ENCODE measurements at regions not wholly inside any gene's neighbourhood (a gene's known extent, or its start where the extent isn't known, plus 50 kb on each side); places are given as distances from the start of the nearest gene placed in this dataset.

DNA sequence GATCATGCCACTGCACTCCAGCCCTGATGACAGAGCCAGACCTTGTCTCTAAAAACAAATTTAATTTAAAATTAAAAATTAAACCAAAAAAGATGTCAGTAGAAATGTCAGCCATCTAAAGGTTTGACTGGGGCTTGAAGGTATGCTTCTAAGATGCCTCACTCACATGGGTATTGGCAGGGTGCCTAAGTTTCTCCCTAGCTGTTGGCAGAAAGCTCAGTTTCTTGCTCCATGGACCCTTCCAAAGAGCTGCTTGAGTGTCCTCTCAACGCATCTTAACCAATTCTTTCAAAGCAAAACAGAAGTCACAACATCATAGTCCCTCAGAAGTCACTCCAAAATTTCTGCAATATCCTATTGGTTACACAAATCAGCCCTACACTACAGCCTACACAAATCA, 231.0 kb upstream of the ADGRL2 start:
- no peak for DNase-seq

DNA sequence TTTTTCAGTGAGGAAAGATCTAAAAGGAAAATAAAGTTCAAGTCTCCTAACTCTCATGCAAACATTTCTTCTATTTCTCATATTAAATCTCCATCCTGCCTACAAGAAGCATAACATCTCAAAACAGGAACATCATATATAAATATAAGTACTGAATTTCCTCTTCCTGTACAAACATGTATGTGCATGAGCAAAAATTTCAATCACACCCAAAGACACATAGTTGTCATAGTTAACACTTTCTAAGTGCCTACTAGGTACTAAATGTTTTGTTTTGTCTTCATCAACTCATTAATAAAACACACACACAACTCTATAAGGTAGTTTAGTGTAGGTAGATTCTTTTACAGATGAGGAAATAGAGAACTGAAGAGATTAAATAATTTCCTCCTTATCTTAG, 237.1 kb upstream of the ADGRL2 start:
- no peak for DNase-seq

DNA sequence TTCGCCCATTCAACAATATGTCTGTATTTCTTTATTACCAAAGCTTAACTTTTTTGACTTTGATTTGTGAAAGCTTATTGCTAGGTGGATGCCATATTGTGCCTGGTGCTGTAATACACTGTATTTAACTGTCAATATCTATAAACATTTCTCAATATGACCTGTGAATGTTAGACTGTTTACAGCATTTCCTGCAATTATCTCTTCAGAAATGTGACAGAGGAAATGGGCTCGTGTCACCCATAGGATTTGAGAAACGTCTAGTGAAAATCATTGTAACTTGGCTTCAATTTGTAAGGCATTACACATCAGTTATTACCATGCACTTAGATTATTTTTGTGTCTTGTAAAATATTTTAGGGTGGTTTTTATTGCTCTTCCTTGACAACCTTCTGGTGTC, 237.8 kb upstream of the ADGRL2 start:
- no peak for DNase-seq

DNA sequence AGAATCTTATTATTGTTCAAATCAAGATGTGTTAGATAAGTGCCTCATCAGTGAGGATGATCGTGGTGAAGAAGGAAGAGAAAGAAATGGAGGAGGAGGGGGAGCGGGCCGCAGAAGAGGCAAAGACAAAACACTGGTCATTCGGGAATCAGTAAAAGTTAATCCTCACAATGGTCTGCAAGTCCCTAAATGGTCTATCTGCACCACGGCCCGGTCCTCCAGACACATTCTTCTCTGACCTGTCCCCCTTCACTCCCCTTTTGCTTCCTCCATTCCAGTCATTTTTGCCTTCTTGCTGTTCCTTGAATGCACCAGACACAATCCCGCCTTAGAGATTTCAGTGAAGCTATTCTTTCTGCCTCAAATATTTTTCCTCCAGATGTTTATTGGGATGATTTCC, 240.1 kb upstream of the ADGRL2 start:
- DNase-seq: no peak

DNA sequence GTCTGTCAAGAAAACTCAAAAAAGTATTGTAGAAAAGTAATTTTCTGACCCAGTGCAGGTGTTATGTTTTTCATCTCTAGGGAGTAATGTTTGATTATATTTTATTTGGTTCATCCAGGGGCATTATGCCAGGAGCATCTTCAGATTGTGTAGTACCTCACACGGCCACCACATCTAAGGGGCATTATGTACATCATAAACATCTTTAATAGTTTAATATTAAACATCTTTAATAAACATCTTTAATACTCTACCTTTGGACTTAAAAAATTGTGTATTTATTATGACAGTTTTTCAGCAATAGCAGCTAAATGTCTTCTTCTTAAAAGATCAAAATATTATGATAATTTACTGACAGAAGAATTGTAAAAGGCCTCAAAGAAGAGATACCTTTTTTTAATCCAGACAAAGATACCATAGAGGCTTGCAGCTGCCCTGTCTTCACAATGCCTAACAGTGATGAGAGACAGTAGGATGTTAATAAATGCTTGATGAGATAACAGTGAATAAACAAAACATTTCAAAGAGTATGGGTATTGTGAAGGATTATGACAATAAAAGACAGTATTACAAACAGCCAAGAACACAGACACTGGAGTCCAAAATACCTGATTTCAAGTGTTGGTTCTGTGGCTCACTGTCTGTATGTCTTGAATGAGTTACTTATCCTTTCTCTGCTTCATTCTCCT, 240.9 kb upstream of the ADGRL2 start:
- DNase-seq: no peak

DNA sequence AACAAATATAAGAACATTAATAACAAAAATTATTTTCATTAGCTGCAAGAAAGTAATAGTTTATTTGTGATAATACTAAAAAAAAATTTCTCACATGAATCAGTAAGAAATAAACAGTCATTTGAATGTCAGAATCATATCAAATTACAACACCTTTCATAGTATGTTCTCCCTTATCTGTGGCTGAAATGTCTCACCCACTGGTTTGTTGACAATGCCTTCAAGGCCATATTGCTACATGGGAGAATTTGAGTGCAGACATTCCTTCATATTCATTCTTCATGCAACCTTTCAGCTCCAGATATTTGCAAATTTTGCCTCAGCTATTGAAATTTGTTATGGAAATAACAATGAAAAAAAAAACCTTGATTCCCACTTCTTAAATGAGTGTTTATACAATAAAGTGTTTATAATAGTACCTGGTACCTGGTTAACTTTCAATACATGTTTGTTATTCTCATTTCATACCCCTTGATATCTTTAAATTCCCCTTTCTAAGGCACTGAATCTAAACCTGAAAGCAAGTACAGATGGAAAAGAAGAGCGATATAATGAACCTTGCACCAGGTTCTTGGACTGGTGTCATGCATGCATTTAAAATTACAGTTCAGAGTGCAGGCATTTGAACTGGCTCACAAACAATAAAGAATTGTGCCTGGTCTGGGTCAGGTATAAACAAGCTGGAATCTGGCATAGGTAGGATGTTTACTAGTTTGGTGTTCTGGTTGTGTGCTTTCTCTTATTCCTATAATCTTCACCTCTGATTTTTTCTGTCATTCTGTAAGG, 242.2 kb upstream of the ADGRL2 start:
- DNase-seq: no peak

DNA sequence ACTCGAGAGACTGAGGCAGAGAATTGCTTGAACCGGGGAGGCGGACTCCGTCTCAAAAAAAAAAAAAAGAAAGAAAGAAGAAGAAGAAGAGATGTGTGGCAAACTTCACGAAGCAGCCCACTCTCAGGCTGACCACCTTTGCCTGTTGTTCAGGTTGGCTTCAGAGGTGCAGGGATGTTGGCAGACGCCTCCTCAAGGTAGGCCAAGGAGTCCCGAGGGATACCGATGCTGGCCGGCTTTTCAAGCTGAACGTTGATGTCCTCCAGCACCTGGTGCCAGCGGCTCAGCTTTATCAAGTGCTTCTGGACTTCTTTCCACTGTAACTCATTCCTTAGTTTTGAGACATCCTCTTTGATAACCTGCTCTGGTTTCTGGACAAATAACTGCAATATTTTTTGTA, 243.8 kb upstream of the ADGRL2 start:
- DNase-seq: no peak

DNA sequence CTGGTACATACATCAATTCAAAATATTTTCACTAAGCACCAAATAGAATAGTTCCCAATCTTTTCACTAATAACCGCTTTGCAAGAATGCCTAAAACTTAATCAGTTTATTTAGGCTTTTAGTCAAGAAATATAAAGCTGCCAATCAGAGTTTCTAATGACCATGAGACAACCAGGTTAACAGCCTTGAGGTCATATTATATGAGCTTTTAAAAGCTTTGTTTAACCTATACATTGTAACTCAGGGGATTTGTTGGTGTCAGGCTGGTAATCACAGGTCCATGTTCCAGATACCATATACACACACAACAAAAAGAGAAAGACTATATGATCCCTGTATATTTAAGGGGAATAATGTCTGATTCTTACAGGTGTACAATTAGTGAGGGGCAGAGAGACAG, 246.2 kb upstream of the ADGRL2 start:
- DNase-seq: no peak

DNA sequence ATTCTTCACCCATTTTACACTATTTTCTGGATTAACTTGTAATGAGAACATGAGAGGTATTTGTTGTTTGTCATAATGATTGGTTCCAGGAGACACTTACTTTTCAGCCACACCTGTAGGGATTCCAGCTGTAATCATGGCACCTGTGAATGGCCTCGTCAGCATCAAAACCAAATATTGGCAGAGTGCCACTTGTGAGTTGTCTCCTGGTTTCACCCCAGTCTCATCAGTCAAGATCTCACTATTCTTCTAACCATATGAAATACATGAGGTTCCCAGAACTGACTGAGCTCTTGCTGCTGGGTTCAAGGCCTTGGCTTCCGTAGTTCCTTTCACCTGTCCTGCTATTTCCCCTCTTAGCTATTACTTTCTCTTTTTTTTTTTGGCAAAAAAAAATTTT, 246.6 kb upstream of the ADGRL2 start:
- no peak for DNase-seq

DNA sequence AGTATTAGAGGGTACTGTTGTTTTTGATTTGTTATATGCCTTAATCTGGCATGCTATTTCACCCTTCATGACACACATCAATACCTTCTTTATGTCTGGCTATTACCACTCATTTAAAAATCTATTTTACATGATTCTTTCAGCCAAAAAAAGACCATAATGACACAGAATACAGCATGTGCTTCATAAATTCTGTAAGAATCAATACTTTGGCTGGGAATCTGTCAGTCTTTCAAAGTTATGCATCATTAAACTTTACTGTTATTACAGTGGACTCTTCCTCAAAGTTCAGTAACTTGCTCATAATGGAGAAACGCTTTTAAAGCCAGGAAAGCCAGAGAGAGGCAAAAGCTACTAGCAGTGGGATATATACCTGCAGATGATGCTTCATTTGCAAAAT, 247.2 kb upstream of the ADGRL2 start:
- DNase-seq: no peak

DNA sequence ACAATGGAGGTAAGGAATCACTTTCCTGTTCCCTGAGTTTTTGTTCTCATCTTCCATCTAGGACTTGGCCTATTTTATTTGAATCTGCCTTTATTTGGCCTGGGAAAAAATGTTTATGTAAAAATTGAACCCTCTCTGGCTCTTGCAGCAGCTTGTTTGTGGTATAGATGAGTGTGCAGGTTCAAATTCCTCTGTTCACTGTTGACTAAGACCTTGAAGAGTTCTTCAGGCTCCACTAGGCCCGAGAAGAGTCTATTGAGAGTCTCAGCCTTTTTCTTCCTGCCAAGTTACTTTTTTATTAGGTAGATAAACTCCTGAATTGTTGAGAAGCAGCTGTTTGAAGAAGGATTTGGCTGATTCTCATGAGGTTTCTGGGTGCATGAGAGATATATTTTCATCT, 248.8 kb upstream of the ADGRL2 start:
- no peak for DNase-seq

DNA sequence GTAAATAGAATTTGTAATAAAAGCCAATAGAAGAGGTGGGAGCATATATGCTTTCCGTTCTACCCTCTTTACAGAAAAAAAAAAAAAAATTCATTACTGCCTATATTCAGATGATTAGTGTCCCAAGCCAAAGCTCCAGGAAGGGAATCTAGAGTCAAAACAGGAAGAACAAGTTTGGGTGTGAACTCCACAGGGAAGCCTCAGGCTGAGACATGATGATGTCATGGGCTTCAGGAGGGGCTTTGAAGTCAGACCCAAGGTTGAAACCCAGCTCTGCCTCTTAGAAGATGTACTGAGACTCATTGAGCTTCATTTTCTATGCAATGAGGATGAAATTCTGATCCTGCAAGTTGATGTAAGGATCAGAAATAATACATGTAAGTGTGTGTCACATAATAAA, 250.0 kb upstream of the ADGRL2 start:
- DNase-seq: no peak

DNA sequence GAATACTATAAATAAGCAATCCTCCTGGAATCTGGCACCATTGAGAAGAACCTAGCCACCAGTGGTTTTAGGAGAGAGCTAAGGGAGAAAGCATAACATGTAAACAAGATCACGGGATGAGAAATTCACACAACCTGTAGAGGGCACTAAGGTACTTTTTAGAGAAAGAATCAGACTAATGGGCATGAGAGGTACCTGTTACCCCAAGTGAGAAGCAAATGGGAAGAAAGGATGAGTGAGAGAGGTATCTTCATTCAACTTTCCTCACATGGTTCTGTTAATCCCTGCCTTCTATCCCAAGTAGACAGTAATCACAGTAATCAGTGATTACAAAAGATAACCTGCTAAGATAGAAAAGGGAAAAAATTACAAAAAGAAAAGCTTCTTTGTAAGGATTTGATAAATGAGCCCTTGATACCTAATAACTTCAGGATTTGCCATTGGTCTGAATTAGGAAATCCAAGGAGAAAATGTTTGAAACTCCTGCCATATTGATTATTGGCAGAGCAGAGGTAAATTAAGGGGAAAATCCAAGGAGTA, 251.1 kb upstream of the ADGRL2 start:
- no peak for DNase-seq

DNA sequence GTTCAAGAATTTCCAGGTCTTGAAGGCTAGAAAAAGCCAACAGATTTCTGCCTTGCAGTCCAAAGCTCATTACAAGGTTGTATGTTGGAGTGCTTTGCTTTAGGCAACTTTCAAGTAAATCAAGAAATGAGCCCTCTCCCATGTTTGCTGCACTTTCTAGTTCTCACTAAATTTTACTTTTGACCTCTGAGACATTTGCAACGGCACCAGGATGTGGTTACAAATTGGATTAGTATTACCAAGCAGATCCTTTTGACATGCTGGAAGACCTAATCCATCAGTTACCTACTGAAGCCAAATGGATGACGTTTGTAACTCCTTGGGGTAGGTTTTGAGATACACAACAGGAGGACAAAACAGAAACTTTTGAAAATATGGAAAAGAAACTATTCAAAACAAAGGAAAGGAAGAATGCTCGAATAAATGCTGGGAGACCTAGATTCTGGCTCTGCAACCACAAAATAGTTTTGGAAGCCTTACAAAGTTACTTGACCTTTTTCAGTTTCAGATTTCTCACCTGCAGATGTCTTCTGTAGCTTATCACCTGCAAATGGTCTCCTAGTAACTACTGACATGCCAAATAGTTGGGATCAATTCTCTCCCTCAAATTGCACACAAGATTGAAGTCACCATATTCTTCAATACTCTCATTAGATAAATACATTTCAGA, 251.7 kb upstream of the ADGRL2 start:
- DNase-seq: no peak

DNA sequence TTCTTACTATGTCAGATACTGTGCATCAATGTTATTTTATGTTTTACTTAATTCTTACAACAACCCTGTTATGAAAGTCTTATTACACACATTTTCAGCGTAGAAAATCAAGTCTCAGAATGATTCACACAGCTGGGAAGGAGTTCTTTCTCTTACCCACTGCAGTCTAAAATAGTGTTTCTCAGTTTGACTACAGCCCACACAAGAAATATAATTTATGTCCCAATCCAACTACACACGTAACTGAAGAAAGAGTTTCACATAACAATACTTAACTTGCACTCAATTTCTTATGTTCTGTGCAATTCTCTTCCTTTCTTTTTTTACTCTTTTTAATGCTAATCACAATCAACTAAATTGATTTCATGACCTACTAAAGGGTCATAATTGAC, 252.8 kb upstream of the ADGRL2 start:
- no peak for DNase-seq

DNA sequence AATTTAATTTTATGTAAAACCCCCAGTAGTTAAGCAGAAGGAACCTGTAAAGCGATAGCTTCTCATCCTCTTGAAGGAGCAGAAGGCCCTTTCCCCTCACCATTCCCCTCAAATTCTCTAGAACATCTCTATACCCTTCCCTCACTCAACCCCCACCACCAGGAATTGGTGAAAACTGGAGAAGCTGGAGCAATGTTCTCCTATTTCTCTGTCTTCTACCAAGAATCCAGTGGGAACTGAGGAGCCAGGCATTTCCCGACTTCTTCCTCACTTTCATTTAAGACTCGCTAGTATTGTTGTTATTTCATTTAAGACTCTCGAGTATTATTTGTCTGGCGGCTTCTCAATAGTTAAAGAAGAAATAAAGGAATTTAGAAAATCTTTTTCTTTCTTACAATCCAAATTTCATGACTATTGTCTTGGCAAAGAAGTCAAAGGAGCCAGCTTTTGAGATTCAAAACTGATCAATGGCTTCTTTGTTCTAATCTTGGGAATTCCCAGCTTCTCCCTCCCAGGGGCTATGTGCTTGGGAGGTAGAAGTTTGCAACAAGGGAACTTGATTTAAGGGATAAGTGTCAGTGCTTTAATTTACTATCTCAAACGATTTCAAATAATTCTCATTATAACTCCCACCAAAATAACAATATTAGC, 253.3 kb upstream of the ADGRL2 start:
- DNase-seq: no peak

DNA sequence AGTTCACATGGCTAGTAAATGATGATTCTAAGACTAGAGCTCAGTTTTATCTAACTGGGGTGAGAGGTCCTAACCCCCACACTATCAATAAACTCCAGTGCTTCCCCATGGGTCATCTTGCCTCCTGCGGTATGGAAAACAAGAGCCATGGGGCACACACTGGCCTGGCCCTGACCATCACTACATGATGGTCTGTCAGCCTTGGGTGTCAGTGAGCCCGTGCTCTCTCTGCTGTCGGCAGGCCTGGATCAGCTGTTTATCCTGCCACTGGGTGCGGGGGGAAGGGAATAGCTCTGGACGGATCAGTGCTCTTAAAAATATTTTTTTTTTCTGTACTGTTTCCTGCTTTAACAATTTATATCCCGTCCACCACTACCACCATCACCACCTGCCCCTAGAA, 255.0 kb upstream of the ADGRL2 start:
- DNase-seq: no peak

DNA sequence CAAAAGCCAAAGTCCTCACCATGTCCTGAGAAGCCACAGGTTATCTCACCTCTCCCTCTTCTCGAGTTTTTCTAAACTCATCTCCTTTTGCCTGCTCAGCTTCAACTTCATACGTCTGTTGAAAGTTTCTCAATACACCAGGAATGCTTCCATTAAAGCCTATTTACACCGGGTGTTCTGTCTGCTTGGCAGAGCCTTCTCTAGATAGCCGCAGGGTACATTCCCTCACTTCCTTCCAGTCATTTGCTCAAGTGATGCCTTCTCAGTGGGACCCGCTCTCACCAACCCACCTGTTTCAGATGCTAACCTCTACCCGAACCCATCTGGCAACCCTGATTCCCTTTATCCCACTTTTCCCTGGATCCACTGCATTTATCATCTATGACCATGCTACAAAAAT, 257.0 kb upstream of the ADGRL2 start:
- DNase-seq: no peak

DNA sequence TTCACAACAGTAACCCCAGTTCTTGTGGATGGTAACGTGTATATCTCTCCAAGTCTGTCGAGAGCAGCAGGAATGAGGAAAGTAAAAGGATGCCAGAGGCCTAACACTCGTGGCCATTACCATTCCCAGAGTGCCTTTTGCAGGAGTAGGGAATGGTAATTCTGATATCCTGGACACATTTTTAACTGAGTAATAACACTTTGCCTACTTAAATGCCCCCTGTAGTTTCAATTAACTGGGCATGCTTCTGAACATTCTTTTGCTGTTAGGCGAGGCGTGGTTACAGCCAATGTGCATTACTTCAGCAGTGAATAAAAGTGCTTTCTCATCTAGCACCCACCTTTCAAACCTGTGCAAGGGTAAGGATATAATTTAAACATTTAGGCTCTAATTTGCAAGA, 258.5 kb upstream of the ADGRL2 start:
- no peak for DNase-seq

DNA sequence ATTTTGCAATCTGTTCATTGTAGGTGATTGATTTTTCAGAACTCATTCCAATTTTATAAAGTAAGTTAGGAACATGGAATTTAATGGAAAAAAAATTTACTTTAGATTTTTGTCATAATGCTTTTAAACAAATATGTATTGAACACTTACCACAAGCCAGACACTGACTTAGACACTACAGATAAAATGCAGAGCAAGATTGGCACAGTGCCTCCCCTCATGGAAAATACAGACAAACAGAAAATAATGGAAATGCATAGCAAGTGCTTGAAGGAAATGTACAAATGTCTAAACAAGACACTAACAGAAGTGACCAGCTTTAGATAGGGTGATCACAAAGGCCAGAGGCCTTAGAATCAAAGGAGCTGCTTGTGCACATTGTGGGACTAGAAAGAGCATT, 260.5 kb upstream of the ADGRL2 start:
- no peak for DNase-seq

DNA sequence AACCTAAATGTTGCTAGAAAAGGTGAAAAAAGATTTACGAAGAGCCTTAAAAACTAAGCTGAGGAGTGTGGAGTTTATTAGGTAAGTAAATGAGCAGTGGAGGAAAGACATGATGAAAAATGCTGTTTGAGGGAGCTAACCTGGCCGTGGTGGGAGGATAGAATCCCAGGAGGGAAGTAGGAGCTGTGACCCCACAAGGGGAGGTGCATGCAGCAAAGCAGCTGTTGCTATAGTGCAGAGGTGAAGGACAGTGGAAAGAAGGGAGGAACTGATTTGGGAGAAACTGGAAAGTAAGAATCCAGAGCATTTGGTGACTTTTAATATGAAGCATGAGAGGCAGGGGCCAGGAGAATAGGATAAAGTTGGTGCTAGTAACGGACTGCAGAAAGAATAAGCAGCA, 271.7 kb upstream of the ADGRL2 start:
- DNase-seq: no peak

DNA sequence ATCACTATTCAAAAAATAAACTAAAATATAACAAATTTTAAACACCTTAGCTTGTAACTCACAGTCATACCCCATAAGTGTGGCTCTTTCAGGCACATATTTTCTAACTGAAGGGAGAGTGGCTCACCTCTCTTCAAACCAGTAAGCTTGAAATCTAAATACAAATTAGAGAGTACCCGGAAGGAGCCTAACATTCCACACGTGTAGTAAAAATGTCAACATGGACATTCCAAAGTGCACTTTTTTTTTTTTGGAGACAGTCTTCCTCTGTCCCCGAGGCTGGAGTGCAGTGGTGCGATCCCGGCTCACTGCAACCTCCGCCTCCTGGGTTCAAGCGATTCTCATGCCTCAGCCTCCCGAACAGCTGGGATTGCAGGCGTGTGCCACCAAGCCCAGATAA, 275.6 kb upstream of the ADGRL2 start:
- DNase-seq: no peak

DNA sequence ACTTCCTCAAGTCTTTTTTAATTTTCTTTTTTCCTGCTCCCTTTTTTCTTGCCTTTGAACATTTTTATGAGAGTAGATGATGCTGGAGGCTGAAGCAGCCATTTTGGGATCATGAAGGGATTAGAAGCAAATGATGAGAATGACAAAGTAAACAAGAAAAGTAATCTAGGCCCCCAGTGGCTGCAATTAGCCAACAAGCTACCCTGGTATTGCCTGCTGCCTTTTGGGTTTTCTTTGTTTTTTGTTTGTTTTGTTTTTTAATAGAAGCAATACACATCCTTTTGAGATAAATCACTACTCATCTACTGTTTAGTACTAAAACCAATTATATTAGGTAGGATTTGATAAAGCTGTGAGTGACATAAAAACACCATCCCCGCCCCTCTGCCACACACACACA, 280.7 kb upstream of the ADGRL2 start:
- DNase-seq: no peak

DNA sequence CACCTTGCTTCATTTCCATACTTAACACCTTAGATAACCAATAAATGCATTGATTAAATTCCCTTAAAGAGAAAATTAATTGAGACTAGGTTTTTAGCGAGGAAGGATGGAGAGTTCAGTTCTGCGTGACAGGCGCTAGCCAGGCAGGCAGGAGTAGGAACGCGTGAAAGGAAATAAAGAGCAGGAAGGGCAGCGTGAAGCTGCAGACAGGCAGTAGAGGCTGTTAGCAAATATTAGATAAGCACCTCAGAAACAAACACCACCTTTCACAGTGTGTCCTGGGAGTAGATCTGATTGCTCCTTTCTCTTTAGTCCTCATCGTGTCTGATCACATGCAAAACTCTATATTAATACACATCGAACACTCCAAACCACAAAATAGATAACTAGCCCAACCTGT, 282.7 kb upstream of the ADGRL2 start:
- DNase-seq: no peak

All from femur (tissue), 1 donor.